K562 (cell line): ENCODE measurements at regions not wholly inside any gene's neighbourhood (a gene's known extent, or its start where the extent isn't known, plus 50 kb on each side); places are given as distances from the start of the nearest gene placed in this dataset.

Experiments used
- ATAC-seq: fragments of 200-7000 bp; cut with Tn5 transposase; 3 replicates; pipeline ENCODE4 v1.9.1; 2020; ENCODE audit warnings: moderate library complexity
- BruUV-seq: library from RNA; stranded (reverse); fragments of 400-500 nt; replicated peaks from 2 replicates; lab custom pipeline; 2021; lab: Mats Ljungman, UMichigan
- CTCF ChIA-PET: fragments of 300-600 bp; formaldehyde crosslinking; extraction: SDS; loops from one replicate; lab custom pipeline; 2021; ENCODE audit warnings: low intra/inter-chr PET ratio; lab: Yijun Ruan, JAX
- POLR2A ChIA-PET: fragments of 300-600, 350-650 bp; sonication (Branson Sonifier 250); formaldehyde crosslinking; extraction: SDS; loops from one replicate; lab custom pipeline; 2021; ENCODE audit warnings: antibody characterized with exemption, inconsistent platforms; lab: Yijun Ruan, JAX
- DNase-seq, 4 experiments: peaks; one replicate each; pipeline versions ENCODE4 v3.0.0 to v3.0.0-alpha.2; 2011 to 2018; ENCODE audit warnings: low spot score in 3 of 4, mixed read lengths in 3 of 4; ENCODE audit errors: extremely low read depth in 1 of 4
- FAIRE-seq: peaks from 2 replicates; lab custom pipeline; 2011; peaks lifted over from hg19 to GRCh38; lab: Jason Lieb, UNC
- H2AFZ ChIP-seq: 2 replicates; pipeline ENCODE4 v1.6.0; 2011; ENCODE audit warnings: low read depth, low read length, control low read depth, inconsistent platforms
- H3K27ac ChIP-seq: fragments of 200-600 bp; 3 replicates; pipeline ENCODE4 v1.8.0; 2011; ENCODE audit warnings: low read depth, mild to moderate bottlenecking, control low read depth, inconsistent platforms, low read length, moderate library complexity, mixed read lengths; ENCODE audit errors: extremely low read depth
- H3K27me3 ChIP-seq, 2 experiments: fragments of 300-600 bp in 1 of 2; 2 replicates in 1 of 2; 3 replicates in 1 of 2; pipeline versions ENCODE4 v1.6.0 to v1.8.0; 2011; ENCODE audit warnings: inconsistent platforms in 2 of 2, low read length in 2 of 2, mild to moderate bottlenecking in 1 of 2, mixed read lengths in 1 of 2, moderate library complexity in 1 of 2; ENCODE audit not compliant: control insufficient read depth in 2 of 2, insufficient read depth in 2 of 2
- H3K36me3 ChIP-seq: fragments of 300-600 bp; 3 replicates; pipeline ENCODE4 v1.8.0; 2011; ENCODE audit warnings: mild to moderate bottlenecking, low read length, inconsistent platforms; ENCODE audit not compliant: control insufficient read depth, insufficient read depth
- H3K4me1 ChIP-seq, 2 experiments: fragments of 200-600 bp in 1 of 2; replicated peaks in 1 of 2; 2 replicates in 1 of 2; 3 replicates in 1 of 2; pipeline versions ENCODE4 v1.5.1 to v1.8.0; 2011; ENCODE audit warnings: inconsistent platforms in 2 of 2, low read length in 2 of 2, mild to moderate bottlenecking in 1 of 2, mixed read lengths in 1 of 2, moderate library complexity in 1 of 2; ENCODE audit not compliant: control insufficient read depth in 2 of 2, insufficient read depth in 2 of 2
- H3K4me2 ChIP-seq: 2 replicates; pipeline ENCODE4 v1.6.1; 2011; ENCODE audit warnings: low read length, control low read depth, inconsistent platforms, mixed read lengths; ENCODE audit not compliant: insufficient read depth
- H3K4me3 ChIP-seq: fragments of 200-600 bp; sonication (generic), shearing (Covaris generic); 2 replicates; pipeline ENCODE4 v1.5.1; 2016; ENCODE audit warnings: control low read depth, inconsistent platforms
- H3K79me2 ChIP-seq: fragments of 200-600 bp; 3 replicates; pipeline ENCODE4 v1.8.0; 2011; ENCODE audit warnings: low read length, inconsistent platforms; ENCODE audit not compliant: control insufficient read depth, insufficient read depth
- H3K9ac ChIP-seq, 2 experiments: 2 replicates each; pipeline versions ENCODE4 v1.6.0 to v1.6.1; 2011; ENCODE audit warnings: low read depth in 2 of 2, low read length in 2 of 2, control low read depth in 1 of 2, inconsistent platforms in 1 of 2, mild to moderate bottlenecking in 1 of 2, mixed read lengths in 1 of 2; ENCODE audit not compliant: insufficient read depth in 1 of 2
- H3K9me1 ChIP-seq: one replicate; pipeline ENCODE4 v1.6.0; 2011; ENCODE audit warnings: inconsistent platforms, mild to moderate bottlenecking, low read length, moderate library complexity; ENCODE audit not compliant: control insufficient read depth, insufficient read depth
- H3K9me3 ChIP-seq: replicated peaks from 2 replicates; pipeline ENCODE4 v1.5.1; 2011; ENCODE audit warnings: low read depth, low read length, inconsistent platforms; ENCODE audit not compliant: control insufficient read depth, insufficient read depth
- H4K20me1 ChIP-seq: replicated peaks from 2 replicates; pipeline ENCODE4 v1.6.1; 2011; ENCODE audit warnings: low read length, inconsistent platforms, mixed read lengths; ENCODE audit not compliant: control insufficient read depth, insufficient read depth
- CTCF ChIP-seq, 3 experiments: IDR thresholded peaks in 2 of 3; conservative IDR thresholded peaks in 1 of 3; 2 replicates each; pipeline ENCODE4 v1.5.1; 2011 to 2012; ENCODE audit warnings: low read length in 3 of 3, mild to moderate bottlenecking in 3 of 3, control low read depth in 2 of 3, improper control_type of control experiment in 1 of 3, inconsistent platforms in 1 of 3, low read depth in 1 of 3, mixed read lengths in 1 of 3, moderate library complexity in 1 of 3; ENCODE audit not compliant: insufficient read depth in 2 of 3
- NUFIP1 ChIP-seq: fragments of 450-650 bp; IDR thresholded peaks from 2 replicates; pipeline ENCODE4 v1.6.1; 2018; ENCODE audit not compliant: partially characterized antibody
- SMARCA5 ChIP-seq: fragments of 450-650 bp; IDR thresholded peaks from 2 replicates; pipeline ENCODE4 v1.6.1; 2016
- STAT5A ChIP-seq: IDR thresholded peaks from 2 replicates; pipeline ENCODE4 v1.6.1; 2012; ENCODE audit warnings: low read length, inconsistent platforms, borderline replicate concordance
- WGBS: fragments of 100-300 bp; shearing (Covaris generic); methylation state at CpG from one replicate; pipeline ENCODE4 v1.1.6; 2016; ENCODE audit warnings: low coverage, mixed read lengths; ENCODE audit not compliant: insufficient coverage; ENCODE audit errors: missing lambda C conversion rate; 5-methylcytosine and 5-hydroxymethylcytosine counted together
- in situ Hi-C: fragments of 300-500 bp; cut with MboI; formaldehyde crosslinking; loops from 4 replicates; pipeline ENCODE4 v1.15.0; 2018; ENCODE audit warnings: inconsistent platforms, mixed read lengths
- intact Hi-C: fragments of 100-400 bp; cut with micrococcal nuclease; formaldehyde crosslinking; loops from 2 replicates; pipeline ENCODE4 v1.14.2; 2022
- TF ChIP-seq, protein P1 (sequence below): fragments of 250-450 bp; sonication (Bioruptor Pico); IDR thresholded peaks from 2 replicates; pipeline ENCODE4 v1.9.0; 2021; ENCODE audit warnings: mild to moderate bottlenecking, inconsistent platforms
- TF ChIP-seq, protein P2 (sequence below), 2 experiments: IDR thresholded peaks in 1 of 2; conservative IDR thresholded peaks in 1 of 2; 2 replicates each; pipeline ENCODE4 v1.6.1; 2016; ENCODE audit warnings: low read depth in 2 of 2, mild to moderate bottlenecking in 1 of 2, missing compliant biosample characterization in 1 of 2, missing genetic modification characterization in 1 of 2, moderate library complexity in 1 of 2

DNA sequence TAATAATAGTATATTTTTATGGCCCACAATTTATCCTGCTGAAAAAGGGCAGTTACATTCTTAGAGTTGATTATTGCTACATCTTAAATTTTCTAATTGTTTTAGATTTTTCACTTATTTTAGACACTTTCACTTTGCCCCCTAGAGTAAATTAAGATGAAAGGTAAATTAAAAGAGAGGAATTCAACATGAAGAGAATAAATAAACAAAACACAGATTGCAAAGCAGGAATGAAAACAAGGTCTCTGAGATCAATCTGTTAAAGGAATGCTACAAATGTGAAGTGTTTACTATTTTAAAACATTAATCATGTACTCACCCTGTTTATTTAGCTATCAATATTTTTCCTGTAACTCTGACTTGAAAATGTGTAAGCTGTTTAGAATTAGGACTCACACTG lies 113.5 kb upstream of the ETAA1 start (continued):
- TF ChIP-seq, protein P1, sequence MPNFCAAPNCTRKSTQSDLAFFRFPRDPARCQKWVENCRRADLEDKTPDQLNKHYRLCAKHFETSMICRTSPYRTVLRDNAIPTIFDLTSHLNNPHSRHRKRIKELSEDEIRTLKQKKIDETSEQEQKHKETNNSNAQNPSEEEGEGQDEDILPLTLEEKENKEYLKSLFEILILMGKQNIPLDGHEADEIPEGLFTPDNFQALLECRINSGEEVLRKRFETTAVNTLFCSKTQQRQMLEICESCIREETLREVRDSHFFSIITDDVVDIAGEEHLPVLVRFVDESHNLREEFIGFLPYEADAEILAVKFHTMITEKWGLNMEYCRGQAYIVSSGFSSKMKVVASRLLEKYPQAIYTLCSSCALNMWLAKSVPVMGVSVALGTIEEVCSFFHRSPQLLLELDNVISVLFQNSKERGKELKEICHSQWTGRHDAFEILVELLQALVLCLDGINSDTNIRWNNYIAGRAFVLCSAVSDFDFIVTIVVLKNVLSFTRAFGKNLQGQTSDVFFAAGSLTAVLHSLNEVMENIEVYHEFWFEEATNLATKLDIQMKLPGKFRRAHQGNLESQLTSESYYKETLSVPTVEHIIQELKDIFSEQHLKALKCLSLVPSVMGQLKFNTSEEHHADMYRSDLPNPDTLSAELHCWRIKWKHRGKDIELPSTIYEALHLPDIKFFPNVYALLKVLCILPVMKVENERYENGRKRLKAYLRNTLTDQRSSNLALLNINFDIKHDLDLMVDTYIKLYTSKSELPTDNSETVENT (CRISPR knock-in tag), result no peak
- TF ChIP-seq SMARCA5 (no peak), CTCF (IDR thresholded peaks at IDR 0.05 in 2 of 3, conservative IDR thresholded peaks at IDR 0.05 in 1 of 3; ENCODE audit: insufficient read depth in 2 of 3, low read depth in 1 of 3, low read length in 3 of 3) (no peak)
- TF ChIP-seq, all 486 proteins: peak for 0

DNA sequence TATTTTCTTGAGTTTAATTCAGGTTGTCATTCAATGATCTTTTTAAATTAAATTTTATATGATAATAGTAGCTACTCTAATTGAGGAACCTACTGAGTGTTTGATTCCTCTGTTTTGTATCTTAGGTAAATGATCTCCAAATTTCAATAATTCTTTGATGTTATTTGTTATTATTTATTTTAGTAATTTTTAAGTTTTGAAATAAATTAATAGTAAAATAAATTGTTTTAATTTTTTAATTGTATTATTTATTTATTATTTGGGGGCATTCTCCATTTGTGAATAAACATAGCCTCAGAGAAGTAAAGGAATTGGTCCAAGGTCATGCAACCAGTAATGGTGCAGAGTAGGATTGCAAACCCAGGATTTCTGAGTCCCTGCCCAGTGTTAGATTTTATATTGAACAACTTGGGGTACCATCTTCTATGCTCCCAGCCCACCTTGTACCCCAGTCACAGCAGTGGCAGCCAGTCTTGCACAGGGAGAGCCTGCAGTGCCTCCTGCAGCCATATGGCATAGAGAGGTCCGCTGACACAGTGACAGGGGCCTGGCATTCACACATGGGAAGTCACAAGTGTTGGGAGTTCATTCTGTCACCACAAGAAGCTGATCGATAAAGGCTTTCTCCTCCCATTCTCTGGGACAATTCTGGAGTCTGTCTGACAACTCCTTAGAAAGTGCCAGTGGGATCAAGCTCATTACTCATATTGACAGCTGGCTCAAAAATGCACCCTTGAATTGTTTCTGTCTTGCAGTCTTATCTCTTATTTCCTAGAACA lies 110.0 kb upstream of the ETAA1 start:
- Histone ChIP-seq H3K4me3 (no peak overlapping the region), H3K4me1 (no peaks in the 10 kb centered on the region), H3K4me2 (no peak overlapping the region), H3K27me3 (no peaks in the 10 kb centered on the region), H3K9me1 (no peaks in the 10 kb centered on the region), H3K36me3 (no peaks in the 10 kb centered on the region), H3K27ac (no peak overlapping the region), H2AFZ (no peak overlapping the region), H3K9me3 (no peaks in the 10 kb centered on the region), H3K9ac (no peak overlapping the region), H3K79me2 (no peaks in the 10 kb centered on the region), H4K20me1 (no peaks in the 10 kb centered on the region)
- BruUV-seq, result no TSS peak
- POLR2A ChIA-PET, result interaction anchor here (0.7 kb wide), 1 partner anchor 642 kb away, joined by 4 read pairs; no protein-coding TSS in a partner anchor
- intact Hi-C loops (no loop called here), in situ Hi-C loops (no loop called here)
- CTCF ChIA-PET, result no interaction called here
- ATAC-seq (no peak), FAIRE-seq (no peak), DNase-seq (no peak)
- WGBS, result 4% methylated on average over 2 of the region's 2 CpGs
- no peak for TF ChIP-seq NUFIP1
- TF ChIP-seq STAT5A, result no peak
- TF ChIP-seq, protein P2, sequence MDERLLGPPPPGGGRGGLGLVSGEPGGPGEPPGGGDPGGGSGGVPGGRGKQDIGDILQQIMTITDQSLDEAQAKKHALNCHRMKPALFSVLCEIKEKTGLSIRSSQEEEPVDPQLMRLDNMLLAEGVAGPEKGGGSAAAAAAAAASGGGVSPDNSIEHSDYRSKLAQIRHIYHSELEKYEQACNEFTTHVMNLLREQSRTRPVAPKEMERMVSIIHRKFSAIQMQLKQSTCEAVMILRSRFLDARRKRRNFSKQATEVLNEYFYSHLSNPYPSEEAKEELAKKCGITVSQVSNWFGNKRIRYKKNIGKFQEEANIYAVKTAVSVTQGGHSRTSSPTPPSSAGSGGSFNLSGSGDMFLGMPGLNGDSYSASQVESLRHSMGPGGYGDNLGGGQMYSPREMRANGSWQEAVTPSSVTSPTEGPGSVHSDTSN (CRISPR knock-in tag; IDR thresholded peaks at IDR 0.05; ENCODE audit: low read depth), result no peak
- TF ChIP-seq, protein P2 (tag; conservative IDR thresholded peaks at IDR 0.05; ENCODE audit: low read depth), result peak; percentile 44; the same call in 1 of the 2 replicates
